Heart left ventricle (tissue), 13 donors: ENCODE measurements at regions not wholly inside any gene's neighbourhood (a gene's known extent, or its start where the extent isn't known, plus 50 kb on each side); places are given as distances from the start of the nearest gene placed in this dataset.

Experiments
- POLR2A ChIP-seq, 2 donors: fragments of 450-650 bp; IDR thresholded peaks; one replicate each; pipeline ENCODE4 v1.6.1; 2017; ENCODE audit warnings: antibody characterized with exemption in 2 of 2, mild to moderate bottlenecking in 2 of 2, moderate library complexity in 2 of 2
- TF ChIP-seq, protein P1 (sequence below), 12 donors: fragments of 200-600 bp; sonication (generic) in 4 of 12; IDR thresholded peaks; one replicate each; pipeline versions ENCODE4 v1.5.0 to v1.8.0; 2018 to 2022; ENCODE audit warnings: antibody characterized with exemption in 12 of 12, mild to moderate bottlenecking in 5 of 12
- donor health status: ischemic (EF 13 %, LVEDD 7.1; RV severe dilation, severe dysfunction).
- donor health status: DM: no; HTN: yes; CAD: no.
- donor health status: DM: no; HTN: no; CAD: no.
- donor health status: ischemic (EF 25% LVEDD 6.9; RV normal size, moderate dysfunction).
- donor health status: ischemic (EF 25% LVEDD 5.7; RV mildly dilated, moderate dysfunction).
- donor health status: ischemic (EF 35%, LVEDD 5.7; RV mildly dilated, moderate dysfunction).
- donor health status: nonischemic (EF 11% LVEDD 7.7; RV severe dilation, severe dysfunction).
- donor health status: DM: yes; HTN: yes; CAD: no.
- donor health status: PGD.
- donor health status: ischemic (EF 29% LVEDD 5.4; RV normal size, mild dysfunction).
- donor health status: nonischemic (EF 23%, LVEDD 6.1; RV moderate dilation, normal function).

GRCh38 chr3:10560060-10560861 lies 54.9 kb upstream of the ATP2B2 start:
- TF ChIP-seq, protein P1, sequence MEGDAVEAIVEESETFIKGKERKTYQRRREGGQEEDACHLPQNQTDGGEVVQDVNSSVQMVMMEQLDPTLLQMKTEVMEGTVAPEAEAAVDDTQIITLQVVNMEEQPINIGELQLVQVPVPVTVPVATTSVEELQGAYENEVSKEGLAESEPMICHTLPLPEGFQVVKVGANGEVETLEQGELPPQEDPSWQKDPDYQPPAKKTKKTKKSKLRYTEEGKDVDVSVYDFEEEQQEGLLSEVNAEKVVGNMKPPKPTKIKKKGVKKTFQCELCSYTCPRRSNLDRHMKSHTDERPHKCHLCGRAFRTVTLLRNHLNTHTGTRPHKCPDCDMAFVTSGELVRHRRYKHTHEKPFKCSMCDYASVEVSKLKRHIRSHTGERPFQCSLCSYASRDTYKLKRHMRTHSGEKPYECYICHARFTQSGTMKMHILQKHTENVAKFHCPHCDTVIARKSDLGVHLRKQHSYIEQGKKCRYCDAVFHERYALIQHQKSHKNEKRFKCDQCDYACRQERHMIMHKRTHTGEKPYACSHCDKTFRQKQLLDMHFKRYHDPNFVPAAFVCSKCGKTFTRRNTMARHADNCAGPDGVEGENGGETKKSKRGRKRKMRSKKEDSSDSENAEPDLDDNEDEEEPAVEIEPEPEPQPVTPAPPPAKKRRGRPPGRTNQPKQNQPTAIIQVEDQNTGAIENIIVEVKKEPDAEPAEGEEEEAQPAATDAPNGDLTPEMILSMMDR (IDR thresholded peaks at IDR 0.05) = no peak
- TF ChIP-seq POLR2A (IDR thresholded peaks at IDR 0.05) = no peak
